ENCODE measurements at regions not wholly inside any gene's neighbourhood (a gene's known extent, or its start where the extent isn't known, plus 50 kb on each side); places are given as distances from the start of the nearest gene placed in this dataset.

DNA sequence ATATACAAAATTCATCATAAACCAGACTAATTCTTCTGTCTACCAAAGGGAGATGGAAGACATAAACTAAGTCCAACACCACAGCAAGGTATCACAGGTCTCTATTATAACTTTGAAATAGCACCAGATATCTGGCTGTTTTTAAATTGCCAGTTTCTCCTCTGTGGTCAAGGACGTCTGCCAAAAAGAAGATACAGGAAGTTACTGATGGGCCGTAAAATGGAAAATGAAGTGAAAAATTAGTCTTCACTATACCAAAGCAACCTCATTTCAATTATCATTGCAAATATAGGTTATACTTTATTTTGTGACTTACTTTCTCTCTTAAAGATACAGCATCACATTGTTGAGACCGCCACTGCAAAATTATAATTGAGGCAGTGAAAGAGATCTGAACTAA, 225.5 kb downstream of the NDUFS4 start:
- TF ChIP-seq JUN (IDR thresholded peaks at IDR 0.05; ENCODE audit: borderline replicate concordance, insufficient read depth, insufficient read length, low read depth): no peak
- no peak for TF ChIP-seq MYC (IDR thresholded peaks at IDR 0.05; ENCODE audit: low read depth, low read length)
- no peak for TF ChIP-seq POLR2AphosphoS5 (IDR thresholded peaks at IDR 0.05; ENCODE audit: insufficient read depth, low read depth, low read length)
- no peak for TF ChIP-seq FOS (IDR thresholded peaks at IDR 0.05; ENCODE audit: borderline replicate concordance, insufficient read depth, low read length)
- TF ChIP-seq, protein P1, sequence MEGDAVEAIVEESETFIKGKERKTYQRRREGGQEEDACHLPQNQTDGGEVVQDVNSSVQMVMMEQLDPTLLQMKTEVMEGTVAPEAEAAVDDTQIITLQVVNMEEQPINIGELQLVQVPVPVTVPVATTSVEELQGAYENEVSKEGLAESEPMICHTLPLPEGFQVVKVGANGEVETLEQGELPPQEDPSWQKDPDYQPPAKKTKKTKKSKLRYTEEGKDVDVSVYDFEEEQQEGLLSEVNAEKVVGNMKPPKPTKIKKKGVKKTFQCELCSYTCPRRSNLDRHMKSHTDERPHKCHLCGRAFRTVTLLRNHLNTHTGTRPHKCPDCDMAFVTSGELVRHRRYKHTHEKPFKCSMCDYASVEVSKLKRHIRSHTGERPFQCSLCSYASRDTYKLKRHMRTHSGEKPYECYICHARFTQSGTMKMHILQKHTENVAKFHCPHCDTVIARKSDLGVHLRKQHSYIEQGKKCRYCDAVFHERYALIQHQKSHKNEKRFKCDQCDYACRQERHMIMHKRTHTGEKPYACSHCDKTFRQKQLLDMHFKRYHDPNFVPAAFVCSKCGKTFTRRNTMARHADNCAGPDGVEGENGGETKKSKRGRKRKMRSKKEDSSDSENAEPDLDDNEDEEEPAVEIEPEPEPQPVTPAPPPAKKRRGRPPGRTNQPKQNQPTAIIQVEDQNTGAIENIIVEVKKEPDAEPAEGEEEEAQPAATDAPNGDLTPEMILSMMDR (IDR thresholded peaks at IDR 0.05; ENCODE audit: extremely low read depth in 1 of 2, insufficient read depth in 1 of 2, low read depth in 1 of 2, low read length in 2 of 2): no peak
- TF ChIP-seq, protein P2, sequence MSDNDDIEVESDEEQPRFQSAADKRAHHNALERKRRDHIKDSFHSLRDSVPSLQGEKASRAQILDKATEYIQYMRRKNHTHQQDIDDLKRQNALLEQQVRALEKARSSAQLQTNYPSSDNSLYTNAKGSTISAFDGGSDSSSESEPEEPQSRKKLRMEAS (IDR thresholded peaks at IDR 0.05; ENCODE audit: insufficient read depth, insufficient read length): no peak
- TF ChIP-seq POLR2A (IDR thresholded peaks at IDR 0.05; ENCODE audit: low read depth, low read length): no peak
- TF ChIP-seq EZH2 (IDR thresholded peaks at IDR 0.05; ENCODE audit: borderline replicate concordance, low read depth, low read length, severe bottlenecking): no peak
- TF ChIP-seq GATA2 (IDR thresholded peaks at IDR 0.05; ENCODE audit: insufficient read depth, insufficient read length, low read depth, low read length): no peak
- Histone ChIP-seq H3K9me1 (replicated peaks; ENCODE audit: control insufficient read depth, extremely low read depth, insufficient read depth, low read length) (no peaks in the 10 kb centered on the region), H3K4me1 (ENCODE audit: control insufficient read depth, extremely low read depth, insufficient read depth, low read length) (no peaks in the 10 kb centered on the region), H3K36me3 (ENCODE audit: control insufficient read depth in 2 of 2, extremely low read depth in 1 of 2, insufficient read depth in 2 of 2, low read length in 2 of 2) (no peaks in the 10 kb centered on the region), H3K9me3 (replicated peaks; ENCODE audit: control insufficient read depth, insufficient read depth, low read length) (no peaks in the 10 kb centered on the region), H2AFZ (ENCODE audit: low read depth, low read length) (no peak overlapping the region), H3K79me2 (ENCODE audit: control insufficient read depth, insufficient read depth, low read length) (no peaks in the 10 kb centered on the region), H3K9ac (replicated peaks; ENCODE audit: extremely low read depth, insufficient read depth, low read length) (no peak overlapping the region), H3K4me3 (replicated peaks in 1 of 3; ENCODE audit: insufficient read depth in 1 of 3, low read depth in 1 of 3, low read length in 3 of 3) (no peak overlapping the region), H3K4me2 (ENCODE audit: insufficient read depth, low read length) (no peak overlapping the region), H3K27ac (ENCODE audit: insufficient read depth, low read depth, low read length) (no peak overlapping the region), H3K27me3 (ENCODE audit: control insufficient read depth in 2 of 2, insufficient read depth in 2 of 2, low read length in 2 of 2) (peaks cover 0 to 10% of the 10 kb centered on the region in 2 experiments), H4K20me1 (replicated peaks; ENCODE audit: control insufficient read depth, extremely low read depth, insufficient read depth, low read length) (no peaks in the 10 kb centered on the region)
- intact Hi-C loops (cut with micrococcal nuclease) (no loop called here), dilution Hi-C loops (cut with MboI; ENCODE audit: extremely low pct_ligation_motif_present, low sequenced_read_pairs) (no loop called here)
- ChIA-PET POLR2A (no interaction called here), CTCF (interaction anchor here (1.4 kb wide), 1 partner anchor 17 kb away, joined by 3 read pairs; no protein-coding TSS in a partner anchor)
- DNase-seq (ENCODE audit: low read depth, low spot score): no peak
- no peak for FAIRE-seq
- BruUV-seq (replicated peaks): no TSS peak
